GM23338 (cell line): ENCODE measurements at regions not wholly inside any gene's neighbourhood (a gene's known extent, or its start where the extent isn't known, plus 50 kb on each side); places are given as distances from the start of the nearest gene placed in this dataset.
"Not testable (repeated sequence)": the region's sequence is repeated elsewhere in the genome, so short reads cannot be mapped to it uniquely, and the experiment has no call there.

Source experiments
- ATAC-seq: fragments of 200-7000 bp; cut with Tn5 transposase; 3 replicates; pipeline ENCODE4 v1.9.1; 2020
- DNase-seq: peaks from one replicate; pipeline ENCODE4 v3.0.0-alpha.2; 2015; ENCODE audit warnings: low spot score
- H2AFZ ChIP-seq: fragments of 200-600 bp; sonication (generic); 2 replicates; pipeline ENCODE4 v1.8.0; 2016; ENCODE audit warnings: antibody characterized with exemption, mild to moderate bottlenecking, moderate library complexity
- H3F3A ChIP-seq: fragments of 200-600 bp; sonication (generic); replicated peaks from 2 replicates; pipeline ENCODE4 v1.8.0; 2017; ENCODE audit warnings: antibody characterized with exemption, mixed run types, low read depth
- H3K27ac ChIP-seq: fragments of 200-600 bp; sonication (generic); 2 replicates; pipeline ENCODE4 v1.6.1; 2016; ENCODE audit warnings: low read depth
- H3K27me3 ChIP-seq: fragments of 200-600 bp; sonication (generic); 2 replicates; pipeline ENCODE4 v1.8.0; 2016; ENCODE audit warnings: mild to moderate bottlenecking, mixed run types, moderate library complexity; ENCODE audit not compliant: insufficient read depth
- H3K36me3 ChIP-seq: fragments of 200-600 bp; sonication (generic); 2 replicates; pipeline ENCODE4 v1.8.0; 2016; ENCODE audit warnings: mild to moderate bottlenecking; ENCODE audit not compliant: insufficient read depth
- H3K4me1 ChIP-seq: fragments of 200-600 bp; sonication (generic); 2 replicates; pipeline ENCODE4 v1.8.0; 2016; ENCODE audit warnings: mild to moderate bottlenecking, moderate library complexity; ENCODE audit not compliant: insufficient read depth
- H3K4me2 ChIP-seq: fragments of 200-600 bp; sonication (generic); 2 replicates; pipeline ENCODE4 v1.7.1; 2017; ENCODE audit warnings: mixed run types
- H3K4me3 ChIP-seq: fragments of 200-600 bp; sonication (generic); 2 replicates; pipeline ENCODE4 v1.6.1; 2016; ENCODE audit warnings: mixed run types
- H3K79me2 ChIP-seq: fragments of 200-600 bp; sonication (generic); replicated peaks from 2 replicates; pipeline ENCODE4 v1.8.0; 2017; ENCODE audit warnings: mild to moderate bottlenecking; ENCODE audit not compliant: insufficient read depth
- H3K9me2 ChIP-seq: fragments of 200-600 bp; sonication (generic); 2 replicates; pipeline ENCODE4 v1.8.0; 2017; ENCODE audit not compliant: insufficient read depth
- H4K20me1 ChIP-seq: fragments of 200-600 bp; sonication (generic); replicated peaks from 2 replicates; pipeline ENCODE4 v1.8.0; 2017; ENCODE audit warnings: mild to moderate bottlenecking; ENCODE audit not compliant: insufficient read depth
- H3K27ac Mint-ChIP-seq: 2 replicates; pipeline ENCODE4 v1.8.0; 2020; ENCODE audit warnings: inconsistent platforms, mild to moderate bottlenecking, moderate library complexity, mixed read lengths
- H3K27me3 Mint-ChIP-seq: 3 replicates; pipeline ENCODE4 v1.8.0; 2022; ENCODE audit warnings: low read depth, mild to moderate bottlenecking, moderate library complexity, mixed read lengths, inconsistent platforms; ENCODE audit not compliant: insufficient read depth, poor library complexity
- H3K36me3 Mint-ChIP-seq: 3 replicates; pipeline ENCODE4 v1.8.0; 2021; ENCODE audit warnings: low read depth, mild to moderate bottlenecking, inconsistent platforms, moderate library complexity, mixed read lengths
- H3K4me1 Mint-ChIP-seq: 3 replicates; pipeline ENCODE4 v1.8.0; 2020; ENCODE audit warnings: mild to moderate bottlenecking, inconsistent platforms, mixed read lengths
- H3K4me3 Mint-ChIP-seq: 3 replicates; pipeline ENCODE4 v1.8.0; 2021; ENCODE audit warnings: moderate library complexity, mild to moderate bottlenecking, inconsistent platforms, mixed read lengths
- H3K9me3 Mint-ChIP-seq: 3 replicates; pipeline ENCODE4 v1.8.0; 2020; ENCODE audit warnings: moderate library complexity, mild to moderate bottlenecking, inconsistent platforms, mixed read lengths
- CREB1 ChIP-seq: fragments of 250-450 bp; sonication (Bioruptor Pico); IDR thresholded peaks from 2 replicates; pipeline ENCODE4 v1.5.0; 2020; ENCODE audit warnings: low read depth, mild to moderate bottlenecking, moderate library complexity
- EZH2 ChIP-seq: fragments of 200-600 bp; sonication (generic); IDR thresholded peaks from one replicate; pipeline ENCODE4 v1.8.0; 2017; ENCODE audit warnings: antibody characterized with exemption, mild to moderate bottlenecking, low read depth; ENCODE audit not compliant: unreplicated experiment
- EZH2phosphoT487 ChIP-seq: fragments of 200-600 bp; sonication (generic); IDR thresholded peaks from one replicate; pipeline ENCODE4 v1.8.1; 2018; ENCODE audit warnings: antibody characterized with exemption; ENCODE audit not compliant: unreplicated experiment
- NANOG ChIP-seq: IDR thresholded peaks from 2 replicates; pipeline ENCODE4 v1.6.1; 2016; ENCODE audit warnings: antibody characterized with exemption, borderline replicate concordance
- TF ChIP-seq, protein P1 (sequence below): IDR thresholded peaks from one replicate; pipeline ENCODE4 v1.6.1; 2018; ENCODE audit warnings: antibody characterized with exemption; ENCODE audit not compliant: unreplicated experiment
- TF ChIP-seq, protein P2 (sequence below), 2 experiments: fragments of 200-600 bp in 1 of 2; sonication (generic) in 1 of 2; conservative IDR thresholded peaks; 2 replicates each; pipeline versions ENCODE4 v1.5.1 to v1.6.1; 2016 to 2017; ENCODE audit warnings: antibody characterized with exemption in 2 of 2, low read depth in 2 of 2, mild to moderate bottlenecking in 2 of 2, moderate library complexity in 1 of 2
- TF ChIP-seq, protein P3 (sequence below): IDR thresholded peaks from 2 replicates; pipeline ENCODE4 v1.6.1; 2016; ENCODE audit warnings: antibody characterized with exemption

DNA sequence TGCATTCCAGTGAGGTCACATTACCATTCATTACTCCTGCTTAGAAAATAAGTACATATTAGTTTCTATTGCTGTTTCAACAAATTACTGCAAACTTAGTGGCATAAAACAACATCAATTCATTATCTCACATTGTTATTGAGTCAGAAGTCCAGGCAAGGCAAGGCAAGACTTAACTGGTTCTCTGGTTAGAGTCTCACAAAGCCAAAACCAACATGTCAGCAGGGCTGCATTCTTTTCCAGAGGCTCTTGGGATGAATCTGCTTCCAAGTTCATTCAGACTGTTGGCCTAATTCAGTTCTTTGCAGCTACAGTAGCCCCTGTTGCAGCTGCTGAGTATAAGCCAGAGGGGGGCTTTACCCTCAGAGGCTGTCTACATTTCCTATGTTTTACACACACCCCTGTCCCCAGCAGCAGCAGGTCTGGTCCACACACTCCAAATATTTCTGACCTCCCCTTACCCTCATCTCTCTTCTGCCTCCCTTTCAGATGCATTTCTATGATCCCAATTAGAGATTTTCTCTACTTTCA lies 892.1 kb upstream of the EPHA5 start (continued):
- TF ChIP-seq, protein P1, sequence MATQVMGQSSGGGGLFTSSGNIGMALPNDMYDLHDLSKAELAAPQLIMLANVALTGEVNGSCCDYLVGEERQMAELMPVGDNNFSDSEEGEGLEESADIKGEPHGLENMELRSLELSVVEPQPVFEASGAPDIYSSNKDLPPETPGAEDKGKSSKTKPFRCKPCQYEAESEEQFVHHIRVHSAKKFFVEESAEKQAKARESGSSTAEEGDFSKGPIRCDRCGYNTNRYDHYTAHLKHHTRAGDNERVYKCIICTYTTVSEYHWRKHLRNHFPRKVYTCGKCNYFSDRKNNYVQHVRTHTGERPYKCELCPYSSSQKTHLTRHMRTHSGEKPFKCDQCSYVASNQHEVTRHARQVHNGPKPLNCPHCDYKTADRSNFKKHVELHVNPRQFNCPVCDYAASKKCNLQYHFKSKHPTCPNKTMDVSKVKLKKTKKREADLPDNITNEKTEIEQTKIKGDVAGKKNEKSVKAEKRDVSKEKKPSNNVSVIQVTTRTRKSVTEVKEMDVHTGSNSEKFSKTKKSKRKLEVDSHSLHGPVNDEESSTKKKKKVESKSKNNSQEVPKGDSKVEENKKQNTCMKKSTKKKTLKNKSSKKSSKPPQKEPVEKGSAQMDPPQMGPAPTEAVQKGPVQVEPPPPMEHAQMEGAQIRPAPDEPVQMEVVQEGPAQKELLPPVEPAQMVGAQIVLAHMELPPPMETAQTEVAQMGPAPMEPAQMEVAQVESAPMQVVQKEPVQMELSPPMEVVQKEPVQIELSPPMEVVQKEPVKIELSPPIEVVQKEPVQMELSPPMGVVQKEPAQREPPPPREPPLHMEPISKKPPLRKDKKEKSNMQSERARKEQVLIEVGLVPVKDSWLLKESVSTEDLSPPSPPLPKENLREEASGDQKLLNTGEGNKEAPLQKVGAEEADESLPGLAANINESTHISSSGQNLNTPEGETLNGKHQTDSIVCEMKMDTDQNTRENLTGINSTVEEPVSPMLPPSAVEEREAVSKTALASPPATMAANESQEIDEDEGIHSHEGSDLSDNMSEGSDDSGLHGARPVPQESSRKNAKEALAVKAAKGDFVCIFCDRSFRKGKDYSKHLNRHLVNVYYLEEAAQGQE, result no peak
- no peak for TF ChIP-seq CREB1 (CRISPR knock-in tag)

DNA sequence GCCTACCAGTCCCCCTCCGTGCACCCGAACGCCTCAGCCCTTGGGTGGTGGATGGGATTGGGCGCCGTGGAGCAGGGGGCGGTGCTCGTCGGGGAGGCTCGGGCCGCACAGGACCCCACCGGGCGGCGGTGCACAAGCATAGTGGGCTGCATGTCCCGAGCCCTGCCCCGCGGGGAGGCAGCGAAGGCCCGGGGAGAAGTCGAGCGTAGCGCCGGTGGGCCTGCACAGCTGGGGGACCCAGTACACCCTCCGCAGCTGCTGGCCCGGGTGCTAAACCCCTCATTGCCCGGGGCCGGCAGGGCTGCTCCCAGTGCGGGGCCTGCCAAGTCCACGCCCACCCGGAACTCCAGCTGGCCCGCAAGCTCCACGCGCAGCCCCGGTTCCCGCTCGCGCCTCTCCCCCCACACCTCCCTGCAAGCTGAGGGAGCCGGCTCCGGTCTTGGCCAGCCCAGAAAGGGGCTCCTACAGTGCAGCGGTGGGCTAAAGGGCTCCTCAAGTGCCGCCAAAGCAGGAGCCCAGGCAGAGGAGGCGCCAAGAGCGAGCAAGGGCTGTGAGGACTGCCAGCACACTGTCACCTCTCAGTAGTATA lies 891.3 kb upstream of the EPHA5 start:
- H3K27ac ChIP-seq, H3K4me1 ChIP-seq, H3K4me3 Mint-ChIP-seq, ATAC-seq, H3K9me3 Mint-ChIP-seq, H3K4me2 ChIP-seq, H3K36me3 ChIP-seq, H3F3A ChIP-seq, H2AFZ ChIP-seq, H3K36me3 Mint-ChIP-seq, H3K27ac Mint-ChIP-seq, H3K27me3 ChIP-seq, H3K79me2 ChIP-seq, H3K4me1 Mint-ChIP-seq, H3K27me3 Mint-ChIP-seq, DNase-seq, H3K4me3 ChIP-seq, H3K9me2 ChIP-seq, H4K20me1 ChIP-seq: not testable (repeated sequence)

DNA sequence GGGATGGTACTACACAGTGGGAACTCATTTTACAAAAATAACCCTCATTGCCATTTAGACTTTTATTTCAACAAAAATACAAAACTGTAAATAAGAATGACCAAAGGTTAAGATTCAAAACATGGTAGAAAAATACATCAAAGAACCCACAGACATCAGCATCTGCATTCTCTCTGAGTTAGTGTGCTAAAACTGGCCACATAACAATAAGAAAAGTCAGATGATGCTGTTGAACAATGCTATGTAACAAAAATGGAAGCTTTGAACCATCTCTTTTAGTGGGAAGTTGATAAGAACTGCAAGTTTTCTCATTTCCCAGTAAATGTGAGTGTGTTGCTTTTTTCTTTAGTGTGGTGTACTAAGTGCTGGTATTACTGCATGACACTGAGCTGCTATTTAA lies 888.4 kb upstream of the EPHA5 start:
- no peaks in the 10 kb centered on the region for H3K79me2 ChIP-seq
- no peak for DNase-seq
- H3K27ac Mint-ChIP-seq, result no peak overlapping the region
- H3K27me3 ChIP-seq, result no peaks in the 10 kb centered on the region
- no peaks in the 10 kb centered on the region for H3K36me3 ChIP-seq
- 0 out of 2 replicates have a peak, but pooled peaks cover 4% of the 10 kb centered on the region for H3K4me1 ChIP-seq
- H4K20me1 ChIP-seq, result no peaks in the 10 kb centered on the region
- H3K4me2 ChIP-seq, result no peak overlapping the region
- H3K36me3 Mint-ChIP-seq, result no peaks in the 10 kb centered on the region
- no peak overlapping the region for H3K4me3 ChIP-seq
- ATAC-seq, result no peak
- H3K27ac ChIP-seq, result no peak overlapping the region
- TF ChIP-seq EZH2phosphoT487 (no peak), NANOG (no peak), EZH2 (no peak), CREB1 (CRISPR knock-in tag) (no peak)
- TF ChIP-seq, protein P2, sequence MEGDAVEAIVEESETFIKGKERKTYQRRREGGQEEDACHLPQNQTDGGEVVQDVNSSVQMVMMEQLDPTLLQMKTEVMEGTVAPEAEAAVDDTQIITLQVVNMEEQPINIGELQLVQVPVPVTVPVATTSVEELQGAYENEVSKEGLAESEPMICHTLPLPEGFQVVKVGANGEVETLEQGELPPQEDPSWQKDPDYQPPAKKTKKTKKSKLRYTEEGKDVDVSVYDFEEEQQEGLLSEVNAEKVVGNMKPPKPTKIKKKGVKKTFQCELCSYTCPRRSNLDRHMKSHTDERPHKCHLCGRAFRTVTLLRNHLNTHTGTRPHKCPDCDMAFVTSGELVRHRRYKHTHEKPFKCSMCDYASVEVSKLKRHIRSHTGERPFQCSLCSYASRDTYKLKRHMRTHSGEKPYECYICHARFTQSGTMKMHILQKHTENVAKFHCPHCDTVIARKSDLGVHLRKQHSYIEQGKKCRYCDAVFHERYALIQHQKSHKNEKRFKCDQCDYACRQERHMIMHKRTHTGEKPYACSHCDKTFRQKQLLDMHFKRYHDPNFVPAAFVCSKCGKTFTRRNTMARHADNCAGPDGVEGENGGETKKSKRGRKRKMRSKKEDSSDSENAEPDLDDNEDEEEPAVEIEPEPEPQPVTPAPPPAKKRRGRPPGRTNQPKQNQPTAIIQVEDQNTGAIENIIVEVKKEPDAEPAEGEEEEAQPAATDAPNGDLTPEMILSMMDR (conservative IDR thresholded peaks at IDR 0.05; ENCODE audit: low read depth in 2 of 2), result no peak
- TF ChIP-seq, protein P3, sequence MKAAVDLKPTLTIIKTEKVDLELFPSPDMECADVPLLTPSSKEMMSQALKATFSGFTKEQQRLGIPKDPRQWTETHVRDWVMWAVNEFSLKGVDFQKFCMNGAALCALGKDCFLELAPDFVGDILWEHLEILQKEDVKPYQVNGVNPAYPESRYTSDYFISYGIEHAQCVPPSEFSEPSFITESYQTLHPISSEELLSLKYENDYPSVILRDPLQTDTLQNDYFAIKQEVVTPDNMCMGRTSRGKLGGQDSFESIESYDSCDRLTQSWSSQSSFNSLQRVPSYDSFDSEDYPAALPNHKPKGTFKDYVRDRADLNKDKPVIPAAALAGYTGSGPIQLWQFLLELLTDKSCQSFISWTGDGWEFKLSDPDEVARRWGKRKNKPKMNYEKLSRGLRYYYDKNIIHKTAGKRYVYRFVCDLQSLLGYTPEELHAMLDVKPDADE, result no peak
- H3K9me2 ChIP-seq, result no peaks in the 10 kb centered on the region
- H2AFZ ChIP-seq, result no peak overlapping the region
- H3K27me3 Mint-ChIP-seq, result peaks cover 3% of the 10 kb centered on the region
- H3K4me3 Mint-ChIP-seq, result no peak overlapping the region
- H3K4me1 Mint-ChIP-seq, result peaks cover 7% of the 10 kb centered on the region
- 0 out of 3 replicates have a peak, but pooled peaks cover 3% of the 10 kb centered on the region for H3K9me3 Mint-ChIP-seq
- H3F3A ChIP-seq, result no peaks in the 10 kb centered on the region
